MM.1S (cell line): ENCODE measurements at regions not wholly inside any gene's neighbourhood (a gene's known extent, or its start where the extent isn't known, plus 50 kb on each side); places are given as distances from the start of the nearest gene placed in this dataset.

Experiments
- DNase-seq: peaks from one replicate; pipeline ENCODE4 v3.0.0-alpha.2; 2015
- H2AFZ ChIP-seq: fragments of 300-600 bp; sonication (generic); 2 replicates; pipeline ENCODE4 v1.6.0; 2016; ENCODE audit warnings: antibody characterized with exemption, low read length
- H3F3A ChIP-seq: fragments of 300-600 bp; sonication (generic); 2 replicates; pipeline ENCODE4 v1.6.1; 2016; ENCODE audit warnings: mild to moderate bottlenecking, antibody characterized with exemption, low read length, moderate library complexity, mixed read lengths; ENCODE audit not compliant: insufficient read depth
- H3K27ac ChIP-seq: fragments of 300-600 bp; sonication (generic); 2 replicates; pipeline ENCODE4 v1.5.1; 2016; ENCODE audit warnings: mild to moderate bottlenecking, low read length
- H3K27me3 ChIP-seq: fragments of 300-600 bp; sonication (generic); replicated peaks from 2 replicates; pipeline ENCODE4 v1.6.0; 2016; ENCODE audit warnings: low read length; ENCODE audit not compliant: insufficient read depth
- H3K36me3 ChIP-seq: fragments of 300-600 bp; sonication (generic); replicated peaks from 2 replicates; pipeline ENCODE4 v1.6.1; 2016; ENCODE audit warnings: mild to moderate bottlenecking, low read length, mixed read lengths; ENCODE audit not compliant: insufficient read depth
- H3K4me1 ChIP-seq: fragments of 300-600 bp; sonication (generic); 2 replicates; pipeline ENCODE4 v1.6.1; 2016; ENCODE audit warnings: low read length, mixed read lengths
- H3K4me2 ChIP-seq: fragments of 300-600 bp; sonication (generic); 2 replicates; pipeline ENCODE4 v1.6.0; 2016; ENCODE audit warnings: low read depth, low read length
- H3K4me3 ChIP-seq: fragments of 300-600 bp; sonication (generic); 2 replicates; pipeline ENCODE4 v1.5.1; 2016; ENCODE audit warnings: low read length, mixed read lengths
- H3K79me2 ChIP-seq: fragments of 300-600 bp; sonication (generic); 2 replicates; pipeline ENCODE4 v1.6.1; 2016; ENCODE audit warnings: mixed run types, low read length, mixed read lengths
- H3K9ac ChIP-seq: fragments of 300-600 bp; sonication (generic); 2 replicates; pipeline ENCODE4 v1.6.1; 2016; ENCODE audit warnings: low read length, mixed read lengths
- H3K9me2 ChIP-seq: fragments of 300-600 bp; sonication (generic); replicated peaks from 2 replicates; pipeline ENCODE4 v1.6.1; 2016; ENCODE audit warnings: mild to moderate bottlenecking, low read length, mixed read lengths; ENCODE audit not compliant: insufficient read depth
- H3K9me3 ChIP-seq: fragments of 300-600 bp; sonication (generic); replicated peaks from 2 replicates; pipeline ENCODE4 v1.6.1; 2016; ENCODE audit warnings: mild to moderate bottlenecking, low read length, mixed read lengths; ENCODE audit not compliant: insufficient read depth
- H4K20me1 ChIP-seq: fragments of 300-600 bp; sonication (generic); 2 replicates; pipeline ENCODE4 v1.6.1; 2016; ENCODE audit warnings: mild to moderate bottlenecking, low read length, moderate library complexity, mixed read lengths; ENCODE audit not compliant: insufficient read depth
- EZH2 ChIP-seq: fragments of 300-600 bp; sonication (generic); optimal IDR thresholded peaks from 2 replicates; pipeline ENCODE3; 2017; ENCODE audit warnings: low read depth, mild to moderate bottlenecking, antibody characterized with exemption, low read length, mixed read lengths
- EZH2phosphoT487 ChIP-seq: fragments of 300-600 bp; sonication (generic); IDR thresholded peaks from 2 replicates; pipeline ENCODE4 v1.6.1; 2018; ENCODE audit warnings: antibody characterized with exemption, low read length
- TF ChIP-seq, protein P1 (sequence below): fragments of 300-600 bp; sonication (generic); IDR thresholded peaks from 2 replicates; pipeline ENCODE4 v1.5.1; 2016; ENCODE audit warnings: antibody characterized with exemption, low read length, mixed read lengths

DNA sequence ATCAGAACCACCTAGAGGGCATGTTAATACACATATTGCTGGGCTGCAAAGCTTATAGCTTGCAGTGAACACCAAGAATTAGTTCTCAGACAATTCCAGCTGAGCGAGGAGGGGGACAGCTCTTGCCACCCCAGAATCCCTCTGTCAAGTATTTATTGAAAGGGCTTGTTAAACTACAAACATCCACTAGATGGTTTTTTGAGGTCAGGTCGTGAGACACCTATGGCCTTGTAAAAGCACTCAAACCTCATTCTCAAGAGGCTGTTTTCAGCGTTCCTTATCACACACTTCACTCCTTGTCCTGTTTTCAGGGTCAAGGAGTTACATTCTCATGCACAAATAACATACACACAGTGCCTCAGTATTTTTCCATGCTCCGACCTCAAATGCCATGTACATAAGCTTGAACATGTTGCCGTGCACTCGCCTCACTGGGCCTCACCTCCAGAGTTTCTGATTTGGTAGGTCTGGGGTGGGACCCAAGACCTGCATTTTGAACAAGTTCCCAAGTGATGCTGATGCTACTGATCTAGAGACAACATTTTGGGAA, 98.8 kb upstream of the PTPRR start:
- H3K79me2 ChIP-seq, result no peaks in the 10 kb centered on the region

DNA sequence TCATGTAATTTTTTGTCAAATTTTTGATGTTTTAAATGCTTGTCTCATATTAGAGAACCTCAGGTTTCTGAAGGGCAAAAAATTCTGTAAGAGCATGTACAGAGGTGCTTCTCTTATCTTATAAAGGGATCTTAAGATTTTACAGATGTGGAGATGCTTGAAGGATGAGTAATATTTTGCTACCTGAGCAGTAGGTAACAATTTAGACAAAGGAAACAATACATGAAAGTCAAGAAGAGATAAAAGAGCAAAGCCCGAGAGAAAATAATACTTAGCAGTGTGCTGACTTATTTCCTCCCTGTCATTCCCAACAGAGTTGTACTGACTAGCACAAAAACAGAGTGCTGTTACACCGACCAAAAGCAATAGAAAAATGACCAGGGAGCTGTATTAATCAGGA, 98.1 kb upstream of the PTPRR start:
- Histone ChIP-seq H3K27ac (no peak overlapping the region), H3K9ac (no peak overlapping the region), H3K4me3 (no peak overlapping the region), H3F3A (no peaks in the 10 kb centered on the region), H3K4me1 (no peaks in the 10 kb centered on the region), H4K20me1 (no peaks in the 10 kb centered on the region), H2AFZ (no peak overlapping the region), H3K27me3 (no peaks in the 10 kb centered on the region), H3K36me3 (no peaks in the 10 kb centered on the region), H3K79me2 (no peaks in the 10 kb centered on the region), H3K9me2 (no peaks in the 10 kb centered on the region), H3K4me2 (no peak overlapping the region), H3K9me3 (no peaks in the 10 kb centered on the region)
- DNase-seq, result no peak
- TF ChIP-seq, protein P1, sequence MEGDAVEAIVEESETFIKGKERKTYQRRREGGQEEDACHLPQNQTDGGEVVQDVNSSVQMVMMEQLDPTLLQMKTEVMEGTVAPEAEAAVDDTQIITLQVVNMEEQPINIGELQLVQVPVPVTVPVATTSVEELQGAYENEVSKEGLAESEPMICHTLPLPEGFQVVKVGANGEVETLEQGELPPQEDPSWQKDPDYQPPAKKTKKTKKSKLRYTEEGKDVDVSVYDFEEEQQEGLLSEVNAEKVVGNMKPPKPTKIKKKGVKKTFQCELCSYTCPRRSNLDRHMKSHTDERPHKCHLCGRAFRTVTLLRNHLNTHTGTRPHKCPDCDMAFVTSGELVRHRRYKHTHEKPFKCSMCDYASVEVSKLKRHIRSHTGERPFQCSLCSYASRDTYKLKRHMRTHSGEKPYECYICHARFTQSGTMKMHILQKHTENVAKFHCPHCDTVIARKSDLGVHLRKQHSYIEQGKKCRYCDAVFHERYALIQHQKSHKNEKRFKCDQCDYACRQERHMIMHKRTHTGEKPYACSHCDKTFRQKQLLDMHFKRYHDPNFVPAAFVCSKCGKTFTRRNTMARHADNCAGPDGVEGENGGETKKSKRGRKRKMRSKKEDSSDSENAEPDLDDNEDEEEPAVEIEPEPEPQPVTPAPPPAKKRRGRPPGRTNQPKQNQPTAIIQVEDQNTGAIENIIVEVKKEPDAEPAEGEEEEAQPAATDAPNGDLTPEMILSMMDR, result no peak
- TF ChIP-seq EZH2phosphoT487 (no peak), EZH2 (no peak)

More for the DNA sequence above, 98.8 kb upstream of the PTPRR start:
- no peak overlapping the region for H3K4me2 ChIP-seq
- no peaks in the 10 kb centered on the region for H3K4me1 ChIP-seq
- TF ChIP-seq, protein P1, result no peak
- TF ChIP-seq EZH2, result no peak
- no peak for TF ChIP-seq EZH2phosphoT487
- H4K20me1 ChIP-seq, result no peaks in the 10 kb centered on the region
- H3K27me3 ChIP-seq, result no peaks in the 10 kb centered on the region
- no peak overlapping the region for H2AFZ ChIP-seq
- no peak overlapping the region for H3K9ac ChIP-seq
- H3K9me3 ChIP-seq, result no peaks in the 10 kb centered on the region
- H3K9me2 ChIP-seq, result no peaks in the 10 kb centered on the region
- no peak overlapping the region for H3K4me3 ChIP-seq
- no peaks in the 10 kb centered on the region for H3F3A ChIP-seq
- no peak overlapping the region for H3K27ac ChIP-seq
- no peaks in the 10 kb centered on the region for H3K36me3 ChIP-seq
- no peak for DNase-seq

DNA sequence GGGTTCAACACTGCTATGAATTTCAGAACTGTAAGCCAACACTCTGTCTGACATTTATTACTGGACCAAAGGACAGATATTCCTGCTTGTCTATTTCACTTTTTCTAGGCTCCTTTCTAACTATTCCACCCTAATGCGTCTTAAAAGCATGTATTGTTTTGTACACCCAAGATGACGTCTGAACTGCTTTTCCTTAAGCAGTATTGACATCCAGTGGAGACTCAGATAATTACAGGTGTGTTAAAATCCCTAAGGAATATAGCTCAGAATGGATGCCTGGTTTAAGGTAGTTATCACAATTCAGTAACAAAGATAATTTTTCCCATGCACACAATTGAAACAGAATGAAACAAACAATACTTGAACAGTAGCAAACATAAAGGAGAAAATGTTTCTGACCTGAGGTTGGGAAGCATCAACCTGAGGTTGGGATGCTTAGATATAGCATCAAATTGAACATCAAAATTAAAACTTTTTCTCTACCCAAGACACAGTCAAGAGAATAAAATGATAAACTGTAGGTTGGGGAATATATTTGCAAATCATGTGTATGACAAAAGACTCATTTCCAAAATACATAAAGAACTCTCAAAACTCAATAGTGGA, 93.7 kb upstream of the PTPRR start:
- H3K9ac ChIP-seq, result no peak overlapping the region
- no peaks in the 10 kb centered on the region for H3K9me3 ChIP-seq
- H3K27ac ChIP-seq, result no peak overlapping the region
- no peaks in the 10 kb centered on the region for H4K20me1 ChIP-seq
- H3K27me3 ChIP-seq, result no peaks in the 10 kb centered on the region
- no peaks in the 10 kb centered on the region for H3K36me3 ChIP-seq
- no peaks in the 10 kb centered on the region for H3K4me1 ChIP-seq
- H3K4me2 ChIP-seq, result peak overlapping the region; percentile 34; the same call in 1 of the 2 replicates
- H3K9me2 ChIP-seq, result no peaks in the 10 kb centered on the region
- H3K79me2 ChIP-seq, result no peaks in the 10 kb centered on the region
- H2AFZ ChIP-seq, result peak overlapping the region; percentile 52
- no peak for TF ChIP-seq EZH2phosphoT487
- TF ChIP-seq, protein P1, result peak; percentile 32
- TF ChIP-seq EZH2, result no peak
- peak overlapping the region; percentile 14; the same call in 1 of the 2 replicates for H3K4me3 ChIP-seq
- no peaks in the 10 kb centered on the region for H3F3A ChIP-seq
- DNase-seq, result peak; percentile 7
